HEK293T (cell line): ENCODE measurements at regions not wholly inside any gene's neighbourhood (a gene's known extent, or its start where the extent isn't known, plus 50 kb on each side); places are given as distances from the start of the nearest gene placed in this dataset.

Source experiments
- ARNT ChIP-seq: fragments of 450-650 bp; IDR thresholded peaks from 2 replicates; pipeline ENCODE4 v1.6.1; 2017; ENCODE audit warnings: mild to moderate bottlenecking
- BHLHE40 ChIP-seq: fragments of 450-650 bp; IDR thresholded peaks from 2 replicates; pipeline ENCODE4 v1.6.1; 2016; ENCODE audit warnings: mild to moderate bottlenecking, moderate library complexity, borderline replicate concordance
- CTBP1 ChIP-seq: fragments of 450-650 bp; IDR thresholded peaks from 2 replicates; pipeline ENCODE4 v1.6.1; 2016; ENCODE audit warnings: borderline replicate concordance
- ELF4 ChIP-seq: fragments of 450-650 bp; IDR thresholded peaks from 2 replicates; pipeline ENCODE4 v1.6.1; 2017; ENCODE audit warnings: antibody characterized with exemption
- FOXA1 ChIP-seq: fragments of 450-650 bp; IDR thresholded peaks from 2 replicates; pipeline ENCODE4 v1.6.1; 2016; ENCODE audit warnings: mild to moderate bottlenecking
- FOXK2 ChIP-seq: fragments of 450-650 bp; IDR thresholded peaks from 2 replicates; pipeline ENCODE4 v1.6.1; 2016; ENCODE audit warnings: mild to moderate bottlenecking
- FOXM1 ChIP-seq: fragments of 450-650 bp; IDR thresholded peaks from 2 replicates; pipeline ENCODE4 v1.6.1; 2017; ENCODE audit warnings: mild to moderate bottlenecking, borderline replicate concordance
- HDGF ChIP-seq: fragments of 450-650 bp; IDR thresholded peaks from 2 replicates; pipeline ENCODE4 v1.6.1; 2017; ENCODE audit warnings: antibody characterized with exemption, borderline replicate concordance
- LEF1 ChIP-seq: fragments of 450-650 bp; IDR thresholded peaks from 2 replicates; pipeline ENCODE4 v1.6.1; 2017; ENCODE audit warnings: mild to moderate bottlenecking, borderline replicate concordance
- NFRKB ChIP-seq: fragments of 450-650 bp; IDR thresholded peaks from 2 replicates; pipeline ENCODE4 v1.6.1; 2016; ENCODE audit warnings: mild to moderate bottlenecking, moderate library complexity
- PKNOX1 ChIP-seq: fragments of 450-650 bp; IDR thresholded peaks from 2 replicates; pipeline ENCODE4 v1.6.1; 2016
- SP1 ChIP-seq: fragments of 450-650 bp; IDR thresholded peaks from 2 replicates; pipeline ENCODE4 v1.6.1; 2017
- SUZ12 ChIP-seq: fragments of 450-650 bp; IDR thresholded peaks from 2 replicates; pipeline ENCODE4 v1.6.1; 2016; ENCODE audit warnings: mild to moderate bottlenecking
- TARDBP ChIP-seq: fragments of 450-650 bp; IDR thresholded peaks from 2 replicates; pipeline ENCODE4 v1.6.1; 2016

DNA sequence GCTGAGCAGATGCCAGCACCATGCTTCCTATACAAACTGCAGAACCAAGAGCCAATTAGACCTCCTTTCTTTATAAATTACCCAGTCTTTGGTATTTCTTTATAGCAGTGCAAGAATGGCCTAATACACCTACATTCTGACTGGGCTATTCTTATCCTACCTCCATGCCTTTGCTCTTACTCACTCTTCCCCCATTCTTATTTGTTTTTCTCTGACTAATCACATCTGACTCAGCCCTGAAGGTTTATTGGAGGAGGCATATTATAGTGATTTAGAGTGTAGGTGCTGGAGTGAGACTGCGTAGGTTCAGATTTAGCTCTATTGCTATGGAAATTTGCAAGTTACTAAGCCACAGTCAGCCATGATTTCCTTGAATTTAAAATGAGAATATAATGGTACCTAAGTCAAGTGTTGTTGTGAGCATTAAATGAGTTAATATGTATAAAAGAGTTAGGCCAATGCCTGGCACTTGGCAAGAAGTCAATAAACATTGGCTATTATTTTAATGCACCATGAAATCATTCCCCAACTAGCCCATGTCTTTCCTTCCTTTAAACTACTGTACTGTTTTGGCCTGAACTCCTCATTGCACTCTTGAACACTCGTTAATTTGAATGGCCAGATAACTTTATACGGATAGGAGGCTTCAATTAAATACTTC, 531.2 kb upstream of the ZNF608 start:
- TF ChIP-seq SP1 (no peak), SUZ12 (no peak), FOXA1 (peak; percentile 89), FOXK2 (no peak), FOXM1 (no peak), PKNOX1 (peak; percentile 86), TARDBP (no peak), CTBP1 (peak; percentile 93; the same call in 1 of the 2 replicates), ELF4 (no peak), BHLHE40 (no peak), NFRKB (no peak), ARNT (no peak), HDGF (no peak), LEF1 (no peak)
